HG03066 (cell line): ENCODE measurements at regions not wholly inside any gene's neighbourhood (a gene's known extent, or its start where the extent isn't known, plus 50 kb on each side); places are given as distances from the start of the nearest gene placed in this dataset.

ENCODE experiments used
- ATAC-seq: cut with Tn5 transposase; IDR thresholded peaks from one replicate; pipeline ENCODE4 v1.9.1; 2021; ENCODE audit warnings: low read depth; ENCODE audit not compliant: unreplicated experiment

DNA sequence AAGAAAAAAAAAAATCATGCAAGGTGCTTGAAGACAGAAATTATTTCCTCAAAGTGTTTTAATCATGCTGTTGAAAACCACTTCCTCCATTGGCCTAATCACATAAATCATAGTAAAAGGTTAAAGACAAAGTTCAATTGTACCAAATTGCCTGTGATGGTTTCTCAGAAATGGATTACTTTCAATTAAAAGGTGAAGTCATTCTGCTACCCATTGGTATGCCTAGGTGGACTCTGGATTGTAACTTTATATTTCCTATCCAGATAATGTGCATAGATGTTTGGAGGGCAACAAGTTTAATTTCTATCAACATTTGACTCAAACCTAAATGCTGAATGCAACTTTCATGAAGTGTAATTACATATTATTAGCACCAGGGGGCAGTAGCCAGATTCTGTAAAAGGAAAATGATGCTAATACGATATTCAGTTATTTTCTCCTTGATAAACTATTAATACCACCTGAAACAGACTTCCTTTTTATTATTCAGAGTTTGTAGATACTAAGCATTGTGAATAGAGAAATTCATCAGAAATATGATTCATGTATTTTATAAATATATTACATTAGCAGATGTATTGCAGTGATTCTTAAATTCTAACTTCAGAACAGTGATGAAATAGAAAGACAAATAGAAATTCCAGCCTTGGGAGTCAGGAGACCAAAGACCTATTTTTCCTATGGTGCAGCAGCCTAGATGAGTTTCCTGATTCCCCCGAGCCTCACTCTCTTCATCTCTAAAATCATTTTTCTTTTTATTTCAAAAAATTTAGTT lies 148.2 kb downstream of the CAAP1 start:
- ATAC-seq: no peak

DNA sequence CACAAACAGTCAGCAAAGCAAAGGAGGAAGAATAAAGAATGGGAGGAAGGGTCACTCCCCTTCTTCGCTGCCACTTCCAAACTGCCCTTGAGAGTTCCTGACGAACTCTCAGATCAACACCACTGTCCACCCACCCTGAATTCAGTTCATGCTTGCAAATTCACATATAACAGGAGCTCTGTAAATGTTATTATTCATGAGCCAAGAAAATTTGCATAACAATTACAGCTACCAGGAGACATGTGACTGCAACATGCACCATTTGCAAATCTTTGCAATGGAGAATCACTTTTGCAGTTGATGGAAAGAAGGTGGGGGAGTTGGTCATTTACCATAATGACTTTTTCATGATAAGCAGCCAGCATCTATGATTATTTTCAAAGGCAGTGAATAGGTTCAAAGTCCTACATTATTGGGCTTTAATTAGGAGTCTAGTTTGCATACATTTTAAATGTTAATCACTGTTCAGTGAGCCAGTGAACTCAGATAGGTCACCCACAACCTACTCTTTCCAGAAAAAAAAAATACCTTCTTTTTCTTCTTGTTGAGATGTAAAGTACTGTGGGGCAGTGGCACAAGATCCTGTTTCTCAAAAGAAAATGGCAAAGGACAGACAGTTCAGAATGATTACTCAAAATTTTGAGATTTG lies 149.7 kb downstream of the CAAP1 start:
- ATAC-seq: no peak

DNA sequence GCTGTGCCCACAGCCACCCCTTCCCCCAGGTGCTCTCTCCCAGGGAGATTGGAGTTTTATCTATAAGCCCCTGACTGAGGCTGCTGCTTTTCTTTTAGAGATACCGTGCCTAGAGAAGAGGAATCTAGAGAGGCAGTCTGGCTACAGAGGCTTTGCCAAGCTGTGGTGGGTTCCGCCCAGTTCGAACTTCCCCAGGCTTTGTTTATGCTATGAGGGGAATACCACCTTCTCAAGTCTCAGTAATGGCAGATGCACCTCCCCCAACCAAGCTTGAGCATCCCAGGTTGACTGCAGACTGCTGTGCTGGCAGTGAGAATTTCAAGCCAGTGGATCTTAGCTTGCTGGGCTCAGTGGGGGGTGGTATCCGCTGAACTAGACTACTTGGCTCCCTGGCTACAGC lies 157.4 kb downstream of the CAAP1 start:
- no peak for ATAC-seq

DNA sequence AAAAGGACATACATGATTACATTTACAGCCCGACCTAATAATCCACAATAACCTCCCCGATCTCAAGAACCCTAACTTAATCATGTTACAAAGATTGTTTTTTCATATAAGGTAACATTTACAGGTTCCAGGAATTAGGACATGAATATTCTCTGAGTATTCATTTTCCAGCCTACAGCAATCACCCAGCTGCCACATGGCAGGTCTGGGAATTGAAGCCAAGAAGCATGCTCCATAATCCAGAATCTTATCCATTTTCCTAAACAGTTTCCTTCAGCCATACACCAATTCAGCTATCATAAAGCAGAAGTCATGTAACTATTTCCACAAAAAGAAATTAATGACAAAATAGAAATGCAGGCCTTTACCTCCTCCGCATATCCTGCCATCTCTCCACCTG lies 163.4 kb downstream of the CAAP1 start:
- ATAC-seq: no peak

DNA sequence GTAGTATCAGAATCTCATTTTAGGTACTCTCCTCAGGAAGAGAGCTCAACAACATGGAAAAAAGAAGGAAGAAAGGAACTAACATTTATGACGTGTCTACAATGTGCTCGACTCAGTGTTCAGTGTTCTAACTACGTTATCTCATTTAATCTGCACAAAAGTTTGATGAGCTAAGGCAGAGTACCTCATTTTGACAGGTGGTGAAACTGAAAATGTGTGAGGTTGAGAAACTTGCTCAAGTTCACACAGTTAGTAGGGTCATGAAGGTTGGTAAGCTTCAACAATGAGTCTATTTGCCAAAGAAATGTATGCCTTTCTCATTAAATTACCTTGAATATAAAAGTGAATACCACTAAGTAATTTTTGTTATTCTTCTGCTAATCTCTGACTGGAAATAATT lies 165.1 kb downstream of the CAAP1 start:
- ATAC-seq: peak; percentile 84

DNA sequence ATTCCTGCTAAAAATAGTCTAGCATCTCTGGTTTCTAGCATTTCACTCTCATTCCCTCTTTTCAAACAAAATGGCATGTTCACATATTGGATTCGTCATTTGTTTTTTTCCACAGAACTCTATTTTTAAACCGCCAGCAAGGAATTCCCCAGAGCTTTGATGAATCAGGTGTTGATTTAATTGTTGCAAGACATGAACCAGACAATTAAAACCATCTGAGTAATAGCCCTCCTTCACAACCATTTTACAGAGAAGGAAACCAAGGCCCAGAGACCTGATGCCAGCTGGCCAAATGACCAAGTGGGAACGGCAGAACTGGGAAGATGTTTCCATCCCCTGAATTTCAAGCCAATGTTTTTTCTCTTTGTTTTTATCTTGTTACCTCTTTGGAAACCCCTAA lies 167.0 kb downstream of the CAAP1 start:
- ATAC-seq: no peak

DNA sequence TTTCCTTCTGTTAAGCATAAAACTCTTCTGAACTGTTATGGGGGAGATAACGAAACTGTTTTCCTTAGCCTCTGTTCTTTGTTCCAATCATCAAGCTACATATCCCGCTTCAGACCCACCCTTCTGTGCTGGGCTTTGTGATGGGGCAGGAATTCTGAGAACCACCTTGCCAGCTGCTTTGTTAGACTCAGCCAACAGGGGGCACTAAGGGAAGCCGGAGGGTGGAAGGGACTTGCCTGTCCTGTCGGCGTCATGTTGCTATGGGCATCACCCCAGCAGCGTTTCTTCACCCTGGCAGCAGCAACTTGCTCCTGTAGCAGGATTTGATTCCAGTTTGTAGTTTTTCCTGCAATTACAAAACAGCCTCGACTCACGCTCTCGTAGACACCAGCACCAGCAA lies 169.1 kb downstream of the CAAP1 start:
- no peak for ATAC-seq

DNA sequence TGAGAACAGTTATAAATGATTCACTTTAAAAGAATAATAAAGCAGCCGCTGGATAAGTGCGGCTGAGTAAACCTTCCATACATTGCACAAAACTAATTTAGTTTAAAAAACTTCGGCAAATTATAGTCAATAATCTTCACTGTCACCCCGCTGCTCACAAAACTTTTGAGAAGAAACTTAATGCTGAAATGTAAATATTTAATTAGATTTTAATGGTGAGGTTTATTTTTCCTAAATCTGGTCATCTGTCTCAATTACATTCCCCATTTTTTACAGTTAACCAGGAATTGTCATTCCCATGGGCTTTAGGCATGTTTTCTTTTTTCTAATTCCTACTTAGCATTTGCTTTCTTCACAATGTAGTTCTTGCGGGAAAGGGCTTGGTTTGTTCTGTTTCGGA lies 169.8 kb downstream of the CAAP1 start:
- ATAC-seq: no peak

DNA sequence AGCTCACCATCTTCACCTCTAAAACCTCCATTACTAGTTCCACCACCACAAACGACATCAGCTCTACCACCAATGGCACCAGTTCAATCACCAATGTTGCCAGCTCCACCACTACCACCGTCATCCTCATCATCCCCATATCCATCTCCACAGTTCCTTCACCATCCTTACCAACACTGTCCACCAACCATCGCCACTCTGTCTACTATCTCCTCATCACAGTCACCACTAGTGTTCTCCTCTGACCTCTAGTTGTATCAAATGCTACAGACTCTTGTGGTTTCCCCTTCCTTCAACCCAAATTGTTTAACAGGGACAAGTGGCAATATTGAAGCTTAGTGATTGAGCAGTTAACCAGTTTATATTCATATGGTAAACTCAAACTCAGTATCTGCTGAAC lies 182.6 kb downstream of the CAAP1 start:
- no peak for ATAC-seq

DNA sequence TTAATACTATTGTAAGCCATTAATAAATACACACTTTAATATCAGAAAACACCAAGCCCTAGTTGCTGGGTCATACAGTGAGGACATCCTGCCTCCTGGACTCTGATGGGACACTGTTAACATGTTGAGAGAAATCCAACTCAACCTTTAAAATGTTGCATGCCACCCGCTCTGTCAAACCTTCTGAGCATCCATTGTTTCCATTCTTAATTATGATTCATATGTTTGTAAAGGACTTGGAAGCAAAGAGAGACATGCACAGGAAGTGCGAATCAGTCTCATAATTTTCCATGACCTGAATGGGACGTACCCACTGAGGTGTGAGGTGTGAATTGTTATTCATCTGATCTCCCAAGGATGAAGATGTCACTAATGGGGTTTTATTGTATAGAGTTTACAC lies 186.4 kb downstream of the CAAP1 start:
- no peak for ATAC-seq

DNA sequence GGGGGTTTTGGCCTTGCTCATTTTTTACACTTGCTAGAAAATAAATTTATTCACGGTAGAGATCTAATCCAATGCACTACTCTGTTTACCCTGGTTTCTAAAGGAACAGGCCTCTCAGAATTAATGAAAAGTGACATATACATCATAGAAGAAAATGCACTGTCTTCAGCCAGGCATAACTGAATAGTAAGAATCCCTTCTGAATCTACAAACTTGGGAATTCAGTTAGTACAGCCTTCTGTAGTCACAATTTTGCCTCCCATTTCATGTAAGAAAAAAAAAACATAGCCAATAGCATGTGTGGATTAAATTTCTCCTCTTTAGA lies 197.3 kb downstream of the CAAP1 start:
- ATAC-seq: no peak

DNA sequence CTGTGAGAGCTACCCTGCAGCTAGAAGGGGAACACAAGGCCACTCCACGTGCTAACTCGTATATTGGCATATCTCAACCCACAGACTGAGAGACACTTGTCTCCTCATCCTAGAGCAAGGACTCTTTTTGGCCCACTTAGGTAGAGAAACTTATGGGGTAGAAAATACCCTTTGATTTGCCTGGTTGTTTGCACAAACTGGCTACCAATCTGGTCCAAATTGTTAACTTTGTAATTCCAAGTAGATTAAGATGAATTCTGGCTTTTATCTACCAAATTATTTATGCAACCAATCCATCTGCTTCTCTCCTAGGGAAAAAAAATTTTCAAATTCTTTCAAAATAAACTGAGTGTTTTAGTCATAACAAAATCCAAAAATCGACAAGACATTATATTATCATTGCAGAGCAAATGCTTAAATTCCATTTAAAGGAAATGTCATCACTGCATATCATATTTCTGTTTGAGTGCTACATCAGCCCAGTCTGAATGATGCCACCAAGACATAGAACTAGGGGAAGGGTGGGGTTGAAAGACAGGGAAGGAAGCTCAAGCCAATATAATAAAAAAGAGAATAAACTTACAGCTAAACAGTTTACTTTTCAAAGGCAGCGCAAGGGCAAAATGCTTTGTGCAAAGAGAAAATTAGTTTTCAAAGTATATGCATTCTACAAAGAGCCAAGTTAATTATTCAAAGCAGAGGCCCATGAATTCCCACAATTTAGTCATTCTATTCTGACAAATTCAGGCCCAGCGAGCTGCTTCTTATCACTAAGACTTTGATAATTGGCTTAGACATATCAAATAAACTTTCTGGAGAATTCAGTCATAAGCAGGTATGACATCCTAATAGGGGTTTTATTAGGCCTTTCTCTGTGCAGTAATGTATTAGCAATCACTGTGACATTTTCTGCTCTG lies 198.0 kb downstream of the CAAP1 start:
- no peak for ATAC-seq

DNA sequence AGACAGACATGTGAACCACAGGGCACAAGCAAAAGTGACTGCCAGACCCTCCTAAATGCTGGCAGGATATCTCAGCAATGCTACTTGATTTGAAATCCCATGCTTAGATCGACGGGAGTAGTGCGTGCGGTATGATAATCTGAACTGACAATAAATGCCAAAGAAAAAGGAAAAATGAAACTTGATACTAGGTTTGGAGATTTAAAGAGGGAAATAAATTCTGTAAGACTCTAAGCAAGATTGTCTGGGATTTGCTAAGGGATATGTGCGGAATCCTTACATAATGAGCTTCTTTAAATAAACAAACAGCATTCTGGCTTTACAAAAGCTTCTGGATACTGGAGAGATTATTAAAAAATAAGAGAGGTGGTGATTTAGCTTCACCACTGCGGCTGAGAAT lies 203.6 kb downstream of the CAAP1 start:
- ATAC-seq: no peak

DNA sequence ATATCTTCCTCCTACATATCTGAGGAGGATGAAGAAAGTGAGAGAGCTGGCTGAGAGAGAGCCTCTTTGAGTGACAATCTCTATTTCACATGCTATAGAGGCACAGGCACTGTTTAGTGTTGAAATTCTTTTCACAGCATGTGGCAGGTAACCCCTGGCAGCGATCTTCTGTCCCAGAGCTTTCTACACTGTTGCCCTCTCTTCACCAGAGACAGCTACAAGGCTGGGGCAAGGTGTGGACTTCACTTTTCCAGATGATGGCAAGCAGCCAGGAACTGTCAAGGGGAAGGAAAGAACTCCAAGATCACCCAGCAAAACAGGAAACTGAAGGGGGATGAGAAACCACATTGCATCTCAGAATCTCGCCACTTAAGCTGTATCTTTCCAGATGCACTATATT lies 205.2 kb downstream of the CAAP1 start:
- no peak for ATAC-seq

DNA sequence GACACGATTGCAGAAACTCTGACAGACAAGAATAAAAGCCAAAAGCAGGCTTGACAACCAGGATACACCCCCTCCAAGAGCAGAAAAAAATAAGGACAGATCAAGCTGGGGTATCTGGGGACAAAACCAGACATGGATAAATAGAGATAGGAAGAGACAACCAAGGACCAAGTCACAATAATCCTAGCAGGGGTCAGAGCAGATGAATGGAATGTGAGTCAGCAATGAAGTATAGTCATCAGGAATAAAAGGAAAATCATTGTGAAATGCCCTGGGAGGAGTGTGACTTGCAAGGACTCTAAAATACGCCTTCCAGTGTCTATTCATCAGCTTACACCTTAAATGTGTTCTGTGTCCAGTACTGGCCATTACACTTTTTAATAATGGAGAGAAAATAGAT lies 206.8 kb downstream of the CAAP1 start:
- ATAC-seq: no peak

DNA sequence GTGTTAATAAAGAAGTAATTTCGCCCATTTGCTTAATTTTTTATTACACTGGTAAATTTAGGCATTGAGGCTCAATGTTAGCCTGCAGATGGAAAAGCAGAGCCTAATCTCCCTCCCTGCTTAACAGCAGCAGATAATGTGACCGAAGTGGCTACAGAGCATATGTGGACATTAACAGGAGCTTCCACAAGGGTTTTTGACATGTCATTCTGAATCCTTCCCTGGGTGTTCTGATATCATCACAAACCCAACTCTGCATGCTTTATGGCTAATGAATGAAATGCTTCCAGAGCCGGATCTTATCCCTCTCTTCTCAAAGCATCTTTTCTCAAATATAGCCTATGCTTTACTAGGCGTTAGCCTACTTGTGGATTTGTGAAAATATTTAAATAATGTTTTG lies 208.6 kb downstream of the CAAP1 start:
- ATAC-seq: no peak

DNA sequence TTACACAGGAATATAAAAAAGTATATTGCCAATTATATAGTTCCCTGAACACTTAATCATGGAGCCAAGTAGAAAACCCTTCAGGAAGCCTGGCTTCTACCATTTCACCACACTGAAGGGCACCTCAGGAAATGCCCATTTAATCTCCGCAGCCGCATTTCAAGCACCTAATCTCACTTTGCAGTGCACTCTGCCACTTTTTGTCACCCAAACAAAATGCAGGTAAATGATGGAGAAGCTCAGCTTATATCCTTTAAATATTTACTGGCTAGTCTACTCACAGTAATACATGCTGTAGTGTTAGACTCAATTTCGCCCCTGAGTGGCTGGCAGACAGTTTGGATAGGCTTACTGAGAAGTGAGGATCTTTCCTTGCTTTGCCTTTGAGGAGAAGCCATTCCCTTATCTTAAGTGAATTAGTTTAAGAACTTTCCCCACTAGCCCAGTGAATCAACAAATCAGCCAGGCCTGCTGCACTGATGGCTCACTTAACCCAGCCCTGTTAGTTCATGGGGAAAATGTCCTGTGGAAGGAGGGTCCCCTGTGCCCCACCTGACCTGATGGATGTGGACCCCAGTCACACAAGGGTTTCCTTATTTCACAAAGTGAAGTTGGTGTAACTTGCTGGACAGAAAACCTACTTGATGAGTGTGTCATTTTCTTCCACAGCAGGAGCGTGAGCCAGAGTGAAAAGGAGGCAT lies 209.7 kb downstream of the CAAP1 start:
- ATAC-seq: no peak

DNA sequence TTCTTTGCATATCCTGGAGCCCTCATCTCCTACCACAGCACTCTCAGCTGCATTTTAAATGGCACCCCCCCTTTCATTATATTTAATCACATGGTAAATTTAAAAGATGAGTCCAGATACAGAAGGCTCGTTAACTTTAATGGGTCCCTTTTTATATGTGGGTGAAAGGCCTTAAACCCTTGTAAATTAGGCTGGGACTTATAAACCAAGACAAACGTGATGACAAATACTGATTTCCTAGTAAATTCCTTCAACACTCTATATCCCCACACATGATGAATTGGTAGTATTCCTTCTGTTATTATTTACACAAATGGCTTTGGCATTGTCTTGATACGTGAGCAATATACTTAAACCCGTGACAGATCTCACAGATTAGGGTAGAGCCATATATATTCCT lies 210.6 kb downstream of the CAAP1 start:
- no peak for ATAC-seq

DNA sequence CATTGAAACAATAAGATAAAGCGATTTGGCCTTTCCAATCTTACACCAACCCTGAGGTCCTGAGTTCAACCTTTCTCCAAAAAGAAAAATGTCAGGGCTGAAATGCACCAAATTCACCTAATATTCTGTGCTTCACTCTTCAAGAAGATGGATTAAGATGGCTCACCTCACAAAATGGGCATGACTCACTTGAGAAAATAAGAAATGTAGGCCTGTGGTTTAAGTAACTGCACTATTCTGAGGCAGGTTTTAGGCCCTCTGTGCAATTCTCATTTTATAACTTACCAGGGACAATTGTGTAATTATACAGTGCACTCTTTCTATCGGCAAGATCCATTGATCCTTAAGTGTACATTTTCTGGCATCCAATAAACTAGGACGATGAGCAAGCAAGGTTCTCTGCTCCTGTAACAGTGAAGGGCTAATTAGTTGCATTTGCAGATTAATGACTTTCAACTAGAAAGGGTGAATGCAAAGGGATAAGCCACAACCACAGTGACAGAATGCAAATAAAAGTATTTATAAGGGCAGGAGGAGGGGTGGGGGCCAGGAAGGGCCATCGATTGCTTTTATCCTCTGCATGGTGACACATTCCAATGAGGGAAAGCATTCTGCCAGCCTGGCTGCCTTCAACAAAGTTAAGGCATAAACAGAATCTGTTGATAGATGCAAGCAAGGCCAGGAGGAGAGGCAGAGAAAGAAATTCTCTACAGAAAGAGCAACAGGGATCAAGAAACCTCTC lies 214.5 kb downstream of the CAAP1 start:
- no peak for ATAC-seq

DNA sequence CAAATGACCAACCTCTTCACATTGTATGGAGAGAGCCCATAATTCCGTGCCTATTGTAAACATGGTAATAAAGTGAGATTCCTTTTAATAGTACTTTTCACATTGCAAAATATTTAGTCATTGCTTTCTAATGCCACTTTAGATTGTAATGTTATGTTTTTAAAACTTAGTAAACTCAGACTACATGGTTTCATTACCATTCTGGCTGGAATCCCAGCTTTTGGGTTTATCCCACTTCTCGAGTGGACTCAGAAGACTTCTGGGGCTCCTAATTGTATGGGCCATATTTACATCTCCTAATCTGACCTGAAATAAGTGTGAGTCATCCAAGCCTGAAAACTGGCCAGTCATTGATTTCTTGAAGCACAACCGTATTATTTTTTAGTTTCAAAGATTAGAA lies 217.6 kb downstream of the CAAP1 start:
- ATAC-seq: no peak
